HCT116 (cell line): ENCODE measurements at regions not wholly inside any gene's neighbourhood (a gene's known extent, or its start where the extent isn't known, plus 50 kb on each side); places are given as distances from the start of the nearest gene placed in this dataset.

Experiments
- ATAC-seq: fragments of 200-7000 bp; cut with Tn5 transposase; 2 replicates; pipeline ENCODE4 v1.9.1; 2020; ENCODE audit warnings: mild to moderate bottlenecking, moderate library complexity
- BruUV-seq: library from RNA; stranded (reverse); fragments of 400-500 nt; replicated peaks from 2 replicates; lab custom pipeline; 2021; lab: Mats Ljungman, UMichigan
- CTCF ChIA-PET: fragments of 300-600 bp; sonication (Branson Sonifier 250); formaldehyde crosslinking; loops from one replicate; lab custom pipeline; 2021; ENCODE audit warnings: antibody characterized with exemption; lab: Charles Lee
- POLR2A ChIA-PET: fragments of 300-600, 350-600 bp; sonication (Branson Sonifier 250); formaldehyde crosslinking; loops from one replicate; lab custom pipeline; 2021; ENCODE audit warnings: antibody characterized with exemption; lab: Charles Lee
- RAD21 ChIA-PET, 2 experiments: fragments of 300-600 bp; sonication (Branson Sonifier 250); formaldehyde crosslinking; loops; one replicate each; lab custom pipeline; 2023; ENCODE audit warnings: low total read pairs in 2 of 2; ENCODE audit not compliant: uncharacterized antibody in 2 of 2, unreplicated experiment in 2 of 2, low non-redundant PET in 1 of 2; lab: Charles Lee
- DNase-seq: peaks from one replicate; pipeline ENCODE4 v3.0.0-alpha.2; 2010; ENCODE audit warnings: low read depth, low spot score
- H2AFZ ChIP-seq: fragments of 200-600 bp; shearing (Covaris generic), sonication (generic); 2 replicates; pipeline ENCODE4 v1.6.1; 2017; ENCODE audit warnings: low read depth, mixed run types, mixed read lengths, antibody characterized with exemption, low read length; ENCODE audit not compliant: poor library complexity, severe bottlenecking
- H3K27ac ChIP-seq: 2 replicates; pipeline ENCODE4 v1.5.1; 2012; ENCODE audit warnings: low read depth, low read length
- H3K27me3 ChIP-seq: fragments of 200-600 bp; sonication (generic); 2 replicates; pipeline ENCODE4 v1.6.1; 2016; ENCODE audit warnings: mixed run types, low read length, mixed read lengths; ENCODE audit not compliant: insufficient read depth
- H3K36me3 ChIP-seq, 2 experiments: fragments of 200-500 bp in 1 of 2; fragments of 200-600 bp in 1 of 2; sonication (Bioruptor generic) in 1 of 2; sonication (generic) in 1 of 2; 2 replicates each; pipeline versions ENCODE4 v1.5.1 to v1.6.1; 2014 to 2016; ENCODE audit warnings: low read length in 2 of 2, inconsistent platforms in 1 of 2, mixed read lengths in 1 of 2, mixed run types in 1 of 2; ENCODE audit not compliant: insufficient read depth in 2 of 2, control insufficient read depth in 1 of 2
- H3K4me1 ChIP-seq, 2 experiments: fragments of 200-600 bp in 1 of 2; sonication (generic) in 1 of 2; 2 replicates each; pipeline versions ENCODE4 v1.5.1 to v1.6.1; 2012 to 2017; ENCODE audit warnings: low read length in 2 of 2, inconsistent platforms in 1 of 2, mild to moderate bottlenecking in 1 of 2, mixed read lengths in 1 of 2, mixed run types in 1 of 2, moderate library complexity in 1 of 2; ENCODE audit not compliant: insufficient read depth in 2 of 2, control insufficient read depth in 1 of 2
- H3K4me2 ChIP-seq: fragments of 200-600 bp; sonication (generic); 2 replicates; pipeline ENCODE4 v1.6.1; 2017; ENCODE audit warnings: mixed run types, low read length, mixed read lengths
- H3K4me3 ChIP-seq, 2 experiments: fragments of 200-600 bp in 1 of 2; sonication (generic) in 1 of 2; replicated peaks in 1 of 2; 2 replicates each; pipeline ENCODE4 v1.5.1; 2011 to 2016; ENCODE audit warnings: low read length in 2 of 2, control low read depth in 1 of 2, low read depth in 1 of 2, mild to moderate bottlenecking in 1 of 2, mixed read lengths in 1 of 2, mixed run types in 1 of 2
- H3K79me2 ChIP-seq: fragments of 200-600 bp; sonication (generic); 2 replicates; pipeline ENCODE4 v1.6.1; 2017; ENCODE audit warnings: mild to moderate bottlenecking, mixed run types, low read length, moderate library complexity, mixed read lengths; ENCODE audit not compliant: insufficient read depth
- H3K9ac ChIP-seq: fragments of 200-600 bp; sonication (generic); 2 replicates; pipeline ENCODE4 v1.6.1; 2016; ENCODE audit warnings: low read length, mixed read lengths
- H3K9me2 ChIP-seq: fragments of 200-600 bp; sonication (generic), shearing (Covaris generic); 2 replicates; pipeline ENCODE4 v1.6.1; 2017; ENCODE audit warnings: mixed run types, mild to moderate bottlenecking, moderate library complexity; ENCODE audit not compliant: insufficient read depth
- H3K9me3 ChIP-seq, 2 experiments: fragments of 200-500 bp in 1 of 2; fragments of 200-600 bp in 1 of 2; sonication (Bioruptor generic) in 1 of 2; sonication (generic) in 1 of 2; 2 replicates each; pipeline ENCODE4 v1.6.1; 2014 to 2017; ENCODE audit warnings: low read length in 2 of 2, mixed read lengths in 2 of 2, inconsistent platforms in 1 of 2, low read depth in 1 of 2, mild to moderate bottlenecking in 1 of 2, mixed run types in 1 of 2, moderate library complexity in 1 of 2; ENCODE audit not compliant: control insufficient read depth in 1 of 2, insufficient read depth in 1 of 2
- H4K20me1 ChIP-seq: fragments of 200-600 bp; sonication (generic), shearing (Covaris generic); 2 replicates; pipeline ENCODE4 v1.6.1; 2017; ENCODE audit warnings: mixed run types, mild to moderate bottlenecking, moderate library complexity; ENCODE audit not compliant: insufficient read depth
- ATF3 ChIP-seq: IDR thresholded peaks from 2 replicates; pipeline ENCODE4 v1.6.1; 2012
- CBX3 ChIP-seq: IDR thresholded peaks from 2 replicates; pipeline ENCODE4 v1.6.1; 2012; ENCODE audit warnings: low read depth
- CEBPB ChIP-seq: IDR thresholded peaks from 2 replicates; pipeline ENCODE4 v1.6.1; 2012; ENCODE audit warnings: low read depth
- EGR1 ChIP-seq: IDR thresholded peaks from 2 replicates; pipeline ENCODE4 v1.6.1; 2012; ENCODE audit warnings: low read depth
- ELF1 ChIP-seq: IDR thresholded peaks from 2 replicates; pipeline ENCODE4 v1.6.1; 2012; ENCODE audit warnings: low read depth, borderline replicate concordance
- EZH2 ChIP-seq: fragments of 200-600 bp; sonication (generic); IDR thresholded peaks from 2 replicates; pipeline ENCODE4 v1.6.1; 2017; ENCODE audit warnings: antibody characterized with exemption, mixed run types
- JUND ChIP-seq: IDR thresholded peaks from 2 replicates; pipeline ENCODE4 v1.6.1; 2012
- POLR2A ChIP-seq: IDR thresholded peaks from 2 replicates; pipeline ENCODE4 v1.7.0; 2011; ENCODE audit warnings: borderline replicate concordance; ENCODE audit not compliant: insufficient read depth, insufficient read length; ENCODE audit errors: extremely low read depth
- SP1 ChIP-seq: IDR thresholded peaks from 2 replicates; pipeline ENCODE4 v1.6.1; 2012; ENCODE audit warnings: low read depth
- TCF7L2 ChIP-seq: IDR thresholded peaks from 2 replicates; pipeline ENCODE4 v1.7.0; 2011; ENCODE audit warnings: borderline replicate concordance, inconsistent platforms; ENCODE audit not compliant: insufficient read depth, insufficient read length; ENCODE audit errors: extremely low read depth
- YY1 ChIP-seq: IDR thresholded peaks from 2 replicates; pipeline ENCODE4 v1.6.1; 2011; ENCODE audit warnings: low read length, low read depth, moderate library complexity, mild to moderate bottlenecking; ENCODE audit not compliant: insufficient replicate concordance; ENCODE audit errors: extremely low read depth
- ZFX ChIP-seq: fragments of 450-650 bp; IDR thresholded peaks from 2 replicates; pipeline ENCODE4 v1.6.1; 2017
- ZNF274 ChIP-seq: fragments of 200-500 bp; sonication (Bioruptor generic); IDR thresholded peaks from 2 replicates; pipeline ENCODE4 v1.6.1; 2014; ENCODE audit warnings: mild to moderate bottlenecking, low read depth, low read length, inconsistent platforms
- intact Hi-C: fragments of 100-400 bp; cut with micrococcal nuclease; formaldehyde crosslinking; loops from 2 replicates; pipeline ENCODE4 v1.10.0; 2022
- TF ChIP-seq, protein P1 (sequence below), 3 experiments: fragments of 200-600 bp in 1 of 3; sonication (generic) in 1 of 3; IDR thresholded peaks in 2 of 3; conservative IDR thresholded peaks in 1 of 3; 2 replicates each; pipeline ENCODE4 v1.5.1; 2012 to 2017; ENCODE audit warnings: low read depth in 2 of 3, low read length in 2 of 3, antibody characterized with exemption in 1 of 3, borderline replicate concordance in 1 of 3, control low read depth in 1 of 3, mild to moderate bottlenecking in 1 of 3, mixed read lengths in 1 of 3, mixed run types in 1 of 3, moderate library complexity in 1 of 3; ENCODE audit not compliant: insufficient read depth in 1 of 3

DNA sequence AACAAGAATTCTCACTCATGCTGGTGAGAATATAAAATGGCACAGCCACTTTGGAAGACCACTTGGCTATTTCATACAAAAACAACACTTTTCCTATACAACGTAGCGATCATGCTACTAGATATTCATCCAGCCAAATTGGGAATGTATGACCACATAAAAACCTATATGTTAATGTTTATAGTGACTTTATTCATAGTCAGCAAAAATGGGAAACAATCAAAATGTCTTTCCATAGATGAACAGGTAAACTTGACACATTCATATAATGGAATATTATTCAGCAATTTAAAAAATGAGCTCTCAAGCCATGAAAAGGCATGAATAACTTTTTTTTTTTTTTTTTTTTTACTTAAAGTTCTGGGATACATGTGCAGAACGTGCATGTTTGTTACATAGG, 445.2 kb downstream of the ZBBX start:
- Histone ChIP-seq H3K4me2 (no peak overlapping the region), H3K36me3 (no peaks in the 10 kb centered on the region), H3K9me3 (no peaks in the 10 kb centered on the region), H3K4me3 (no peak overlapping the region), H3K27ac (no peak overlapping the region), H3K4me1 (no peaks in the 10 kb centered on the region), H3K9me2 (no peaks in the 10 kb centered on the region), H3K79me2 (no peaks in the 10 kb centered on the region), H2AFZ (no peak overlapping the region), H3K27me3 (no peaks in the 10 kb centered on the region), H3K9ac (no peak overlapping the region), H4K20me1 (no peaks in the 10 kb centered on the region)
- CTCF ChIA-PET, result no interaction called here
- intact Hi-C loops, result no loop called here
- DNase-seq (no peak), ATAC-seq (no peak)
- TF ChIP-seq SP1, result no peak
- TF ChIP-seq POLR2A, result no peak
- no peak for TF ChIP-seq EGR1
- TF ChIP-seq ELF1, result no peak
- TF ChIP-seq, protein P1, sequence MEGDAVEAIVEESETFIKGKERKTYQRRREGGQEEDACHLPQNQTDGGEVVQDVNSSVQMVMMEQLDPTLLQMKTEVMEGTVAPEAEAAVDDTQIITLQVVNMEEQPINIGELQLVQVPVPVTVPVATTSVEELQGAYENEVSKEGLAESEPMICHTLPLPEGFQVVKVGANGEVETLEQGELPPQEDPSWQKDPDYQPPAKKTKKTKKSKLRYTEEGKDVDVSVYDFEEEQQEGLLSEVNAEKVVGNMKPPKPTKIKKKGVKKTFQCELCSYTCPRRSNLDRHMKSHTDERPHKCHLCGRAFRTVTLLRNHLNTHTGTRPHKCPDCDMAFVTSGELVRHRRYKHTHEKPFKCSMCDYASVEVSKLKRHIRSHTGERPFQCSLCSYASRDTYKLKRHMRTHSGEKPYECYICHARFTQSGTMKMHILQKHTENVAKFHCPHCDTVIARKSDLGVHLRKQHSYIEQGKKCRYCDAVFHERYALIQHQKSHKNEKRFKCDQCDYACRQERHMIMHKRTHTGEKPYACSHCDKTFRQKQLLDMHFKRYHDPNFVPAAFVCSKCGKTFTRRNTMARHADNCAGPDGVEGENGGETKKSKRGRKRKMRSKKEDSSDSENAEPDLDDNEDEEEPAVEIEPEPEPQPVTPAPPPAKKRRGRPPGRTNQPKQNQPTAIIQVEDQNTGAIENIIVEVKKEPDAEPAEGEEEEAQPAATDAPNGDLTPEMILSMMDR (IDR thresholded peaks at IDR 0.05 in 2 of 3, conservative IDR thresholded peaks at IDR 0.05 in 1 of 3; ENCODE audit: borderline replicate concordance in 1 of 3, insufficient read depth in 1 of 3, low read depth in 2 of 3, low read length in 2 of 3), result no peak
- no peak for TF ChIP-seq YY1
- TF ChIP-seq TCF7L2, result no peak
- TF ChIP-seq ZFX, result no peak
- TF ChIP-seq EZH2, result no peak
- no peak for TF ChIP-seq JUND
- TF ChIP-seq CBX3, result no peak
- no TSS peak for BruUV-seq
- POLR2A ChIA-PET, result no interaction called here
- RAD21 ChIA-PET, result no interaction called here

DNA sequence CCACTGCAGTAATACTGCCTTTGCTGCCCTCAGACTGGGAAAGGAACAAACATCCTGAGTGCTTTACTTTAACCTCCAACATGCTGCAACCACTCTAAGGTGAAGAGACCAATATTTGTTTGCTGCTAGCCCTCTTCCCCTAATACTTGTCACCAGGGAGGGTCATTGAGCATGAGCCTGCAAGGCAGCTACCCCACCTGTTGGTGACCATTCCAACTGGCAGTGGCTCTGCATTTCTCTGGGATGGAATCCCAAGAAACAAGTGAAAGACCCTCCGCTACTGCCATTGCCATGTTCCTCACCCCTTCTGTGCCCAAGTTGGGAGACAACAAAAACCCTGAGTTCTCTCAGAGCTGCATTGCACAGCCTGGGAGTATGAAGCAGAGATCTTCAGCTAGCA, 462.7 kb downstream of the ZBBX start:
- no peak for ATAC-seq
- H3K27me3 ChIP-seq, result no peaks in the 10 kb centered on the region
- ChIA-PET POLR2A (no interaction called here), RAD21 (no interaction called here), CTCF (no interaction called here)
- H3K9ac ChIP-seq, result no peak overlapping the region
- no peak overlapping the region for H3K4me3 ChIP-seq
- no peak overlapping the region for H3K27ac ChIP-seq
- DNase-seq, result no peak
- H3K4me2 ChIP-seq, result no peak overlapping the region
- intact Hi-C loops, result no loop called here
- H4K20me1 ChIP-seq, result no peaks in the 10 kb centered on the region
- H3K9me3 ChIP-seq, result no peaks in the 10 kb centered on the region
- TF ChIP-seq EZH2, result no peak
- no peak for TF ChIP-seq POLR2A
- no peak for TF ChIP-seq CEBPB
- TF ChIP-seq CBX3, result no peak
- no peak for TF ChIP-seq TCF7L2
- no peak for TF ChIP-seq ATF3
- no peak for TF ChIP-seq ZNF274
- H3K9me2 ChIP-seq, result no peaks in the 10 kb centered on the region
- no peaks in the 10 kb centered on the region for H3K4me1 ChIP-seq
- H2AFZ ChIP-seq, result no peak overlapping the region
- no peaks in the 10 kb centered on the region for H3K36me3 ChIP-seq
- no peaks in the 10 kb centered on the region for H3K79me2 ChIP-seq
- BruUV-seq, result no TSS peak
